Esophagus squamous epithelium (tissue), 5 donors: ENCODE measurements at regions not wholly inside any gene's neighbourhood (a gene's known extent, or its start where the extent isn't known, plus 50 kb on each side); places are given as distances from the start of the nearest gene placed in this dataset.

Experiments used
- DNase-seq: peaks from one replicate; lab custom pipeline; 2025; lab: John Stamatoyannopoulos, UW
- H3K27ac ChIP-seq, 4 donors: fragments of 200-600 bp; sonication (generic); one replicate each; pipeline ENCODE4 v1.5.1; 2016 to 2019; ENCODE audit warnings: mild to moderate bottlenecking in 1 of 4
- H3K27me3 ChIP-seq, 4 donors: fragments of 200-600 bp; sonication (generic); 1 replicate in 3 of 4; 2 replicates in 1 of 4; pipeline versions ENCODE4 v1.5.1 to v1.6.0; 2017 to 2021; ENCODE audit warnings: antibody characterized with exemption in 1 of 4
- H3K36me3 ChIP-seq, 3 donors: fragments of 200-600 bp; sonication (generic); one replicate each; pipeline ENCODE4 v1.5.1; 2016 to 2019
- H3K4me1 ChIP-seq, 3 donors: fragments of 200-600 bp; sonication (generic); one replicate each; pipeline ENCODE4 v1.5.1; 2017 to 2019
- H3K4me3 ChIP-seq, 4 donors: fragments of 200-600 bp; sonication (generic); 1 replicate in 3 of 4; 2 replicates in 1 of 4; pipeline ENCODE4 v1.5.1; 2016 to 2019; ENCODE audit warnings: mild to moderate bottlenecking in 2 of 4, moderate library complexity in 1 of 4
- H3K9me3 ChIP-seq, 3 donors: fragments of 200-600 bp; sonication (generic); one replicate each; pipeline ENCODE4 v1.5.1; 2016 to 2019
- CTCF ChIP-seq, 6 experiments: fragments of 450-650 bp in 4 of 6; fragments of 200-600 bp in 2 of 6; sonication (generic) in 2 of 6; IDR thresholded peaks; one replicate each; pipeline ENCODE4 v1.5.1; 2016 to 2019; ENCODE audit warnings: antibody characterized with exemption in 6 of 6, mild to moderate bottlenecking in 4 of 6, moderate library complexity in 4 of 6
- POLR2A ChIP-seq, 4 donors: fragments of 450-650 bp; IDR thresholded peaks; one replicate each; pipeline ENCODE4 v1.6.1; 2017; ENCODE audit warnings: antibody characterized with exemption in 4 of 4, mild to moderate bottlenecking in 4 of 4, moderate library complexity in 3 of 4
- WGBS, 2 donors: methylation state at CpG; one replicate each; pipeline ENCODE4 v1.1.5; 2018; 5-methylcytosine and 5-hydroxymethylcytosine counted together
- intact Hi-C: fragments of 100-400 bp; cut with DNase I; formaldehyde crosslinking; loops from one replicate; pipeline ENCODE4 v1.15.0; 2022
- donor health status: DM: yes; HTN: yes; CAD: no.

GRCh38 chr1:166544036-166544435, 295.2 kb upstream of the POGK start:
- H3K4me1 ChIP-seq, result no peaks in the 10 kb centered on the region
- H3K9me3 ChIP-seq, result no peaks in the 10 kb centered on the region
- H3K4me3 ChIP-seq, result no peak overlapping the region
- no peak overlapping the region for H3K27ac ChIP-seq
- H3K27me3 ChIP-seq, result no peaks in the 10 kb centered on the region
- DNase-seq, result no peak
- WGBS, 2 donors, result 93 to 95% methylated on average over 1 of the region's 1 CpG
- intact Hi-C loops, result no loop called here
- no peak for TF ChIP-seq CTCF (IDR thresholded peaks at IDR 0.05)
- TF ChIP-seq POLR2A (IDR thresholded peaks at IDR 0.05), result no peak
- no peaks in the 10 kb centered on the region for H3K36me3 ChIP-seq

- 67 to 80% methylated on average over 1 of the region's 1 CpG for WGBS, 2 donors
- TF ChIP-seq POLR2A (IDR thresholded peaks at IDR 0.05), result no peak
- no peak for TF ChIP-seq CTCF (IDR thresholded peaks at IDR 0.05)
Measured at GRCh38 chr1:166544561-166544960, 294.7 kb upstream of the POGK start.

GRCh38 chr1:166552706-166553105, 286.6 kb upstream of the POGK start:
- intact Hi-C loops, result no loop called here

More at GRCh38 chr1:166544561-166544960, 294.7 kb upstream of the POGK start:
- Histone ChIP-seq H3K36me3 (no peaks in the 10 kb centered on the region), H3K27ac (no peak overlapping the region), H3K4me3 (no peak overlapping the region), H3K27me3 (no peaks in the 10 kb centered on the region), H3K4me1 (no peaks in the 10 kb centered on the region), H3K9me3 (no peaks in the 10 kb centered on the region)
- intact Hi-C loops, result no loop called here
- DNase-seq, result no peak

GRCh38 chr1:166570954-166571353, 268.3 kb upstream of the POGK start:
- intact Hi-C loops, result no loop called here
- no peak for DNase-seq
- Histone ChIP-seq H3K36me3 (no peaks in the 10 kb centered on the region), H3K27ac (no peak overlapping the region), H3K9me3 (no peaks in the 10 kb centered on the region), H3K27me3 (no peaks in the 10 kb centered on the region), H3K4me3 (no peak overlapping the region), H3K4me1 (no peaks in the 10 kb centered on the region)
- TF ChIP-seq CTCF (IDR thresholded peaks at IDR 0.05), result no peak
- TF ChIP-seq POLR2A (IDR thresholded peaks at IDR 0.05), result no peak

More at GRCh38 chr1:166552706-166553105, 286.6 kb upstream of the POGK start:
- Histone ChIP-seq H3K27me3 (no peaks in the 10 kb centered on the region), H3K27ac (no peak overlapping the region), H3K4me3 (no peak overlapping the region), H3K36me3 (no peaks in the 10 kb centered on the region), H3K4me1 (no peaks in the 10 kb centered on the region), H3K9me3 (no peaks in the 10 kb centered on the region)
- TF ChIP-seq POLR2A (IDR thresholded peaks at IDR 0.05) (no peak), CTCF (IDR thresholded peaks at IDR 0.05) (no peak)
- no peak for DNase-seq
- WGBS, 2 donors, result 7 to 11% methylated on average over 1 of the region's 1 CpG

GRCh38 chr1:166573199-166573598, 266.1 kb upstream of the POGK start:
- Histone ChIP-seq H3K36me3 (no peaks in the 10 kb centered on the region), H3K9me3 (no peaks in the 10 kb centered on the region), H3K27ac (no peak overlapping the region), H3K27me3 (no peaks in the 10 kb centered on the region), H3K4me1 (peaks cover 0 to 3% (median 0%) of the 10 kb centered on the region in 3 donors), H3K4me3 (no peak overlapping the region)
- intact Hi-C loops, result no loop called here
- no peak for DNase-seq
- WGBS, 2 donors, result 83 to 93% methylated on average over 1 of the region's 1 CpG
- TF ChIP-seq POLR2A (IDR thresholded peaks at IDR 0.05) (no peak), CTCF (IDR thresholded peaks at IDR 0.05) (no peak)
